Fibroblast of the conjunctiva (primary cell): ENCODE measurements at regions not wholly inside any gene's neighbourhood (a gene's known extent, or its start where the extent isn't known, plus 50 kb on each side); places are given as distances from the start of the nearest gene placed in this dataset.
"Not testable (repeated sequence)": the region's sequence is repeated elsewhere in the genome, so short reads cannot be mapped to it uniquely, and the experiment has no call there.

ENCODE experiments used
- DNase-seq: peaks from one replicate; pipeline ENCODE4 v3.0.0-alpha.2; 2010; ENCODE audit warnings: low read depth

GRCh38 chr5:142259758-142260157, 65.1 kb downstream of the SPRY4 start:
- no peak for DNase-seq

DNA sequence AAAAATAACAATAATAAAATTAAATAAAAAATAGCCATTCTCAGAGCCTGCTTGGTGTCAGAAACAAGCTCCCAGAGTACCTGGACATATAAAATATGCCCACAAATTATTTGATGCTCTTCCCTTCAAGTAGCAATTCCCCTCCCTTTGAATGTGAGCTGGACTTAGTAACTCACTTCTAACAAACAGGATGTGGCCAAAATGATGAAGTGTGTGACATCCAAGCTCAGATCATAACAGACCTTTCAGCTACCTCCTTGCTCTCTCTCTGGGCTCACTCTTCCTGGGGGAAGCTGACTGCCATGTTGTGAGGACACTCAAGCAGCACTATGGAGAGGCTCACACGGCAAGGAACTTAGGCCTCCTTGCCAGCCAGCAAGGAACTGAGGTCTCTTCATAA, 69.0 kb downstream of the SPRY4 start:
- DNase-seq, result no peak

GRCh38 chr5:142254431-142254830, 70.4 kb downstream of the SPRY4 start:
- DNase-seq, result no peak

- DNase-seq, result no peak
Measured at GRCh38 chr5:142253938-142254337, 70.9 kb downstream of the SPRY4 start.

- DNase-seq, result no peak
Measured at GRCh38 chr5:142250119-142250518, 74.7 kb downstream of the SPRY4 start.

DNA sequence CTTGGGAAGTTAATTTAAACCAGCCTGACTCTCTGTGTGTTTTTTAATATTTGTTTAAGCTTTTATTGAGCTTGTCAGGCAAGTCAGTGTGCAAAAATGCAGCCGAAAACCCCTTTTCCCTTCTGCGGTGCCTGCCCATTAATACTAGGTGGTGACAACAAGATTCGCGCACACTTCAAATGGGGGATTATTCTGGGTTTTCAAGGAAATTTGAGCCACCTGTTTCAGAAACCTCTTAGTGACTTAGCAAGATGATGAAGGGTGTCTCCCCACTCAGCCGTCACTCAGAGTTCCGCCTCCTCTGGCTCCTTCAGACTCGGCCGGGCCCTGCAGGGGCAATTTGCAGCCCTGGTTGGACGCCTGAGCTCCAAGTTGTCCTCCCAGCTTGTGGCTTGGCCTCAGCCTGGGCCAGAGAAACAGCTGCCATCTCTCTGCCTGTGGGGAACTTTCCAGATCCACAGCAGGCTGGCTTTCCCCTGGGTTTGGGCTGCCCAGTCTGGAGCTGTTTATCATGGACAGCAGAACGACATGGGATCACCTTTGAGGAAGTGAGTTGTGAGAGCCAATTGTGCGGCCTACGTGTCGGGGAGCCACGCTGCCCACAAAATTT, 75.9 kb downstream of the SPRY4 start:
- DNase-seq, result no peak

- peak; percentile 61 for DNase-seq
Measured at GRCh38 chr5:142246258-142246657, 78.6 kb downstream of the SPRY4 start.

DNA sequence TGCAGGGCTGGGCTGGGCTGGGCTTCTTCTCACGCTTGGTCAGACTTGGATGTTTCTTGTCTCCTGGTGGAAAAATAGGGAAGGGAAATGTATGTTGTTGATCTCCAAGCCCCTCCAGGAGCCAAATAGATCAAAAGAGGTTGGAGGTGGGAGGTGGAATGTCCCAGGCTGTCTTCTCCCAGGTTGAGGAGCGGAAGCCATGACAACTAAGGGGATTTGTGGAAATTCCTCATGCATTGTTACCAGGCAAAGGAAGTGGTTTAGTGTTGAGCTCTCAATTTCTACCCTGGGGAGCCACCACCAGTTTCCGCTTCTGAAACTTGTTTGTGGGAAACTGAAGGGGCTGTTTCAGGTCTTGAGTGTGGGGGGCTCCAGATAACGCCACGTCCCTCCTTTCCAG, 79.0 kb downstream of the SPRY4 start:
- DNase-seq, result no peak

DNA sequence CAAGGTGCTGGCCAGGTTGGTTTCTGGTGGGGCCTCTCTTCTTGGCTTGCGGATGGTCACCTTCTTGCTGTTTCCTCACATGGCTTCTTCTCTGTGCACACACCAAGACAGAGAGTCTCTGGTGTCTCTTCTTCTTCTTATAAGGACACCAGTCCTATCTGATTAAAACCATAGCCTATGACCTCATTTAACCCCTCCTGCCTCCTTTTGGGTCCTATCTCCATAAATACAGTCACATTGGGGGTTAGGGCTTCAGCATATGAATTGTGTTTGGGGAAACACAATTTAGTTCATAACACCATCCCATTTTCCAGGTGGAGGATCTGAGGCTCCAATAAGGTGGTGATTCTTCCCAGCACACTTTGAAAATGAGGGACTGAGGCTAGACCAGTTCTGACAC, 80.4 kb downstream of the SPRY4 start:
- DNase-seq, result no peak

DNA sequence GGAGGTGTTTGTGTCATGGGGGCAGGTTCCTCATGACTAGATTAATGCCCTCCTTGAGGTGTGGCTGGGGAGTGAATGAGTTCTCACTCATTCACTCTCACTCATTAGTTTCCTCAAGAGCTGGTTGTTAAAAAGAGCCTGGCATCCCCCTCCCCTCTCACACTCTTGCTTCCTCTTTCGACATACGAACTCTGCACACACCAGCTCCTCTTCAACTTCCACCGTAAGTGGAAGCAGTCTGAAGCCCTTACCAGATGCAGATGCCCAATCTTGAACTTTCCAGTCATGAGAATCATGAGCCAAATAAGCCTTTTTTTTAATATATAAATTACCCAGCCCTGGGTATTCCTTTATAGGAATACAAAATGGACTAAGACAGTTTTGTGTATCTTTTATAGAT, 82.5 kb downstream of the SPRY4 start:
- no peak for DNase-seq

DNA sequence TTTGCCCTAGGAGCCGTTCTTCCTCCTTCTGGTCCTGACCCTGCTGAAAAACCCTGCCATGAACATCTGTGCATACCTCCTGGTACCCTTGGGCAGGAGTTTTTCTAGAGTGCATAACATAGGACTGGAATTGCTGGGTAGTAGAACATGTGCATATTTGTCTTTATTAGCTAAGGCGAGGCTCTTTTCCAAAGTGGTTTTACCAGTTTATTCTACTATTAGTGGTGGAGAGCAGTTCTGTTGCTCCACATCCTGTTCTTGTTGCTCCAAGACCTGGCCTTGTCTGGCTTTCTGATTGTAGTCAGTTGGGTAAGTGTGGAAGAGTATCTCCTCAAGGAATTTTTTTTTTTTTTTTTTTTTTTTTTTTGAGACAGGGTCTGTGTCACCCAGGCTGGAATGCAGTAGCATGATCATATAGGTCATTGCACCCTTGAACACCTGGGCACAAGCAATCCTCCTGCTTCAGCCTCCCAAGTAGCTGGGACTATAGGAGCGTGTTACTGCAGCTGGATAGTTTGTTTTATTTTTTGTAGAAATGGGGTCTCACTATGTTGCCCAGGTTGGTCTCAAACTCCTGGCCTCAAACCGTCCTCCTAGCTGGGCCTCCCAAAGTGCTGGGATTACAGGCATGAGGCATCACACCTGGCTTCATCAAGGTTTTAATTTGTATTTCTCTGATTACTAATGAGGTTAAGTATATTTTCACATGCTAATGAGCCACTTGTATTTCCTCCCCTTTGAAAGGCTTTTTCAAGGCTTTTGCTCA, 85.2 kb downstream of the SPRY4 start:
- DNase-seq, result no peak

GRCh38 chr5:142237707-142238106, 87.1 kb downstream of the SPRY4 start:
- no peak for DNase-seq

GRCh38 chr5:142236673-142237290, 88.0 kb downstream of the SPRY4 start:
- DNase-seq, result not testable (repeated sequence)

GRCh38 chr5:142235870-142236672, 88.8 kb downstream of the SPRY4 start:
- no peak for DNase-seq

DNA sequence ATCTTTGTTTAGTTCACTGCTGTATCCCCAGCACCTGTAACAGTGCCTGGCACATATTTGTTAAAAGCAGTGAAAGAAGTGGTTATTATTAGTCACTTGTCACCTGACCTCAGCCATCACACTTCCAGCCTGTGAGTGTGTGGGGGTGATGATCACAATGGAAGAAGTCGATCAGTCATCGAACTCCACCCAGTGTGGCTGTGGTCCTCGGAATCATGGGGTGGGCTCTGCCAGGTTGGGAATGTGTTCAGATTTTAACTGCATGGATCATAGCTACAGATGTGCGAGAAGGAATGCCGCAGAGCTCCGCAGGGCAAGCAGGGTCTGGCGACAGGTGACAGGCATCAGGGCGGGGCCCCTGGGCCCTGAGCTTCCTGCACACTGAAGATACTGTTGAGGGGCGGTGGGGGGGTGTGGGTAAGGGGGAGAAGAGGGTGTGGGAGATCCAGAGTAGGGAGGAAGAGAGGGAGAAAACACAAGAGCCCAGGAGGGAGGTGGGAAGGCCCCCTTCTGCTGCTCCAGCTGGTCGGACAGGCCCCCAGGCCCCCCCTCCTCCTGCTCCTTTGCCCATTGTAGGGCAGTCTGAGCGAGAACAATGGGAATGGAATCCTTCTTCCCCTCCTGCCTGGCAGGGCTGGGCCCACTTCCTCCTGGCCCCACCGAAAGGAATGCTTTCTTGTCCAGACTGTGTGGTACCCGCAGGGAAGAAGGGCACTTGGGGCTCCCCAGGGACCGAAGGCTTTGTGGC, 89.6 kb downstream of the SPRY4 start:
- no peak for DNase-seq

- DNase-seq, result no peak
Measured at GRCh38 chr5:142233083-142234032, 91.5 kb downstream of the SPRY4 start.

DNA sequence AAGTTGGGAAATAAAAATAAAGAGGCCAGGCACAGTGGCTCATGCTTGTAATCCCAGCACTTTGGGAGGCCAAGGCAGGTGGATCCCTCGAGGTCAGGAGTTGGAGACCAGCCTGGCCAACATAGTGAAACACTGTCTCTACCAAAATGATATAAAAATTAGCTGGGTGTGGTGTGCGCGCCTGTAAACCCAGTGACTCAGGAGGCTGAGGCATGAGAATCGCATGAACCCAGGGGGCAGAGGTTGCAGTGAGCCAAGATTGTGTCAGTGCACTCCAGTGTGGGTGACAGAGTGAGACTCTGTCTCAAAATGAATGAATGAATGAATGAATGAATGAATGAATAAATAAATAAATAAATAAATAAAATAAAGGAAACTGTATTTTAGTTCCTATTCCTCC, 93.9 kb downstream of the SPRY4 start:
- DNase-seq, result not testable (repeated sequence)

DNA sequence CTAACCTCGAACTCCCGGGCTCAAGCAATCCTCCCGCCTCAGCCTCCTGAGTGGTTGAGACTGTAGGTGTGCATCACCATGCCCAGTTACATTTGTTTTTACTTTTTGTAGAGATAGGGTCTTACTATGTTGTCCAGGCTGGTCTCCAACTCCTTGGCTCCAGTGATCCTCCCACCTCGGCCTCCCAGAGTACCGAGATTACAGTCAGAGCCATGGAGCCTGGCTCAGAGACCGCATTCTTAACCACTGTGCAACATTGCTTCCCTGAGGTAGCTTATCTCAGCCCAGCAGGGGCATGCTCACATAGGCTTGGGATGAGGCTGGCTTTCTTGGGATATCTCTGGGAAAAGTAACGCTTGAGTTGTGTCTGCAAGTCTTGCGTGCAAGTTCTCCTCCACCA, 99.7 kb downstream of the SPRY4 start:
- no peak for DNase-seq

GRCh38 chr5:142222866-142223558, 101.8 kb downstream of the SPRY4 start:
- no peak for DNase-seq

GRCh38 chr5:142222225-142222865, 102.5 kb downstream of the SPRY4 start:
- DNase-seq, result no peak
